HFF-Myc (cell line): ENCODE measurements at regions not wholly inside any gene's neighbourhood (a gene's known extent, or its start where the extent isn't known, plus 50 kb on each side); places are given as distances from the start of the nearest gene placed in this dataset.

ENCODE experiments used
- DNase-seq: peaks from one replicate; pipeline ENCODE4 v3.0.0-alpha.2; 2011; ENCODE audit warnings: low read depth; ENCODE audit errors: extremely low read depth
- H3K4me3 ChIP-seq: replicated peaks from 2 replicates; pipeline ENCODE4 v1.5.1; 2011; ENCODE audit warnings: low read depth, mild to moderate bottlenecking, control low read depth, low read length
- CTCF ChIP-seq: IDR thresholded peaks from 2 replicates; pipeline ENCODE4 v1.5.1; 2012; ENCODE audit warnings: mild to moderate bottlenecking, low read depth, low read length, control low read depth; ENCODE audit errors: missing control alignments

- H3K4me3 ChIP-seq: no peak overlapping the region
- TF ChIP-seq CTCF: no peak
- peak; percentile 20 for DNase-seq
Measured at GRCh38 chr5:128826275-128826674, 139.0 kb upstream of the SLC27A6 start.

DNA sequence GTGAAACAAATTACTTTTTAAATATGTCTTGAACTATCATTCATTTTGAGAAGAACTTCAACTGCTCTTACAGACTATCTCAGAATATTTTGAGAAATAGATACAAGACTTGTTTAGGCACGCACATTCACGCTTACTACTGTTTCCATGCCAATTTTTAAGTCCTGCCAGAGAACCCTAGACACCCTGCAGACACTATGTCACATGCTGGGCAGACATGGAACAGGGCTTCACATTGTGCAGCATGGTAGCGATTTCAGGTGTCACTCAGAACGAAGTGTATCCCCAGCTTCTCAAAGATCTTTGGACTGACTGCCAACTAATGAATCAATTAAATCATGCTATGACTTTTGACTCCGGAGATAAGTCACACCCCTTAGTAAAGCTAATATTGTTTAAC is 128.7 kb upstream of the SLC27A6 start:
- TF ChIP-seq CTCF: no peak
- DNase-seq: no peak
- H3K4me3 ChIP-seq: no peak overlapping the region

DNA sequence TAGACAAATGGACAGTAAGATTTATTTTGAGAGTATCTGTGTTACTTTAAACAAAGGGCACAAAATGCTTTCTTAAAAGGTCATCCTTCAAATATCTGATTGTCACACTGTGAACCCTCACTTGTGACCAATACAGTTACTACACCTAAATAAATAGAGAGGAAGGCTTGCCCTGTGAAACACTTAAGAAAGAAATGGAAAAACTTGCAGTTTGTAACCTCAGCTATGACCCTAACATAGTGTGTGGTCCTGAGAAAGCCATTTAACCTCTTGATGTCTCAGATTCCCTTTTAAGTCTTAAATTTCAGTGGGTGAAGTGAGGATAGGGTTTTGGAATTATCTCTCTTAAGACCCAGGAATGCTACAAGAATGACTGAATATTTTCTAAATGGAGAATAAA is 126.7 kb upstream of the SLC27A6 start:
- TF ChIP-seq CTCF: no peak
- no peak for DNase-seq

DNA sequence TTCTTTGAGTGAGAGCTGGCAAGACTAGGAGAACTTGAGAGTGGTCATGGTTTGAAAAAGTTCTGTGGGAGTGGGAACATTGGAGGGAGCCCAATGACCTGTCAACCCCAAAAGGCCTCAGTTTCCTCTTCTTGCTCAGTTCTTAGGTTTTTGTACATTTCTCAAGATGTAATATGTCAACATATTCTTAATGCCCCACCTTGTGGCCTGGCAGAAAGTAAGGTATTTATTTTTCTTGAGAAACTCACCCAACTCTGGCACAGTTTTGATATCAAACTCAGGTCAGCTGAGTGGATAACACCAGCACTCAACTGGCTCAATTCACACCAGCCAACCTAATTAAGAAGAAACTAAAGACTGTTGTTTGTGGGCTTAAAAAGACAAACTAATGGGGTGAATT is 123.0 kb upstream of the SLC27A6 start:
- H3K4me3 ChIP-seq: no peak overlapping the region
- no peak for DNase-seq
- no peak for TF ChIP-seq CTCF

More for the DNA sequence above, 126.7 kb upstream of the SLC27A6 start:
- H3K4me3 ChIP-seq: no peak overlapping the region

DNA sequence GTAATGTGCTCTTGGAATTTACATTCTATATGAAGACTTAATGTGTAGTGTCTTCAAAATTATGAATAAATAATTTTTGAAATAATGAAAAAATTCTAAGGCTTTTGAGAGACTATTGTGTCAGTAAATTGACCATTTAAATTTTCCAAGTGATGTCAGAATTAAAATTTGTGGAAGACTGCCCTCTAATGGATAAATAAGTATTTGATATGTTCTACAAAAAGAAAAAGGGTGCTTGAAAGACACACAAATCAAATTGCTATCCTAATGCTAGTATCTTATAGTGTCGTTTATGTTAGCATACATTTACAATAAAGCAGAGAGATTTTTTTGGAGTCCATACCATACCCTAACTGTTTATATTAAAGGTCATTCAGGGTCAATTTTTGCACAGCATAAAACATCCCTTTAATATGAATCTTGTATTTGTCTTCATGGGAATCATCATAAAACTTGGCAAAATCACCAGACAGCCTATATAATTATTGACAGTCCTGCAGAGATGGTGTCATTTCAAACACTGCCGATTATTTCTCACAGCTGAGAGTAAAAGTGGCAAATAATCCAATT is 120.8 kb upstream of the SLC27A6 start:
- H3K4me3 ChIP-seq: no peak overlapping the region
- TF ChIP-seq CTCF: no peak
- no peak for DNase-seq

DNA sequence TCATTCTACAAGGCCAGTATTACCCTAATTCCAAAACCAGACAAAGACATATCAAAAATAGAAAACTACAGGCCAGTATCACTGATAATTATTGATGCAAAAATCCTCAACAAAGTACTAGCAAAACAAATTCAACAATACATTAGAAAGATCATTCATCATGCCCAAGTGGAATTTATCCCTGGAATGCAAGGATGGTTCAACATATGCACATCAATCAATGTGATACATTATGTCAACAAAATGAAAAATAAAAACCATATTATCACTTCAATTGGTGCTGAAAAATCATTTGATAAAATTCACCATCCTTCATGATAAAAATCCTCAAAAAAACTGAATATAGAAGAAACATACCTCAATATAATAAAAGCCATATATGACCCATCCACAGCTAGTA is 115.2 kb upstream of the SLC27A6 start:
- no peak overlapping the region for H3K4me3 ChIP-seq
- DNase-seq: no peak
- TF ChIP-seq CTCF: no peak

DNA sequence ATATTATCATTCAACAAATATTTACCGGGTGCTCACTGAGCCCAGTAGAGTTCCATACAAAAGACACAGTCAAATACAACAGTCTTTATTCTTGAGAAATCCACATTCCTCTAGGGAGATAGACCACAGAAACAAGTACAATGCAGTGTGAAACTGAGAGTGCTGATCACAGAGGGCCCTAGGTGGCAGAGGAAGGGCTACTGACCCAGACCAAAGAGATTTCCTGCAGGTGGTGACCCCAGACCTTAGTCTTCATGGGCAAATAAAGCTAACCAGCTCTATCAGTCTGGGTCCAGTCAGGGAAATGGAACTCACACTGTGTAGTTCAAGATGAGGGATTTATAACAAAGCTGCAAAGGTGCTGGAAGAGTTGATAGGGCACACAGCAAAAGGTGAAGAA is 110.4 kb upstream of the SLC27A6 start:
- no peak for TF ChIP-seq CTCF
- DNase-seq: no peak
- H3K4me3 ChIP-seq: no peak overlapping the region
